A549 (cell line): ENCODE measurements at regions not wholly inside any gene's neighbourhood (a gene's known extent, or its start where the extent isn't known, plus 50 kb on each side); places are given as distances from the start of the nearest gene placed in this dataset.

Experiments
- ATAC-seq, 2 experiments: fragments of 200-7000 bp in 1 of 2; fragments of >200 bp in 1 of 2; cut with Nextera tagmentation in 1 of 2; cut with Tn5 transposase in 1 of 2; 3 replicates each; pipeline versions ENCODE4 v1.8.0 to v1.9.1; 2018 to 2020; ENCODE audit warnings: mild to moderate bottlenecking in 1 of 2, moderate library complexity in 1 of 2
- CTCF ChIA-PET: fragments of 300-600 bp; sonication (Branson Sonifier 250); formaldehyde crosslinking; extraction: SDS; loops from one replicate; lab custom pipeline; 2021; ENCODE audit warnings: antibody characterized with exemption, inconsistent platforms; lab: Yijun Ruan, JAX
- POLR2A ChIA-PET: fragments of 350-600 bp; formaldehyde crosslinking; extraction: SDS; loops from one replicate; lab custom pipeline; 2021; ENCODE audit warnings: antibody characterized with exemption, inconsistent platforms; lab: Yijun Ruan, JAX
- DNase-seq, 2 experiments: peaks; one replicate each; pipeline versions ENCODE4 v3.0.0 to v3.0.0-alpha.2; 2011 to 2016; ENCODE audit warnings: low read depth in 1 of 2, low spot score in 1 of 2
- FAIRE-seq: peaks from 2 replicates; lab custom pipeline; 2011; peaks lifted over from hg19 to GRCh38; lab: Jason Lieb, UNC
- H3K27ac ChIP-seq, 2 experiments: fragments of >200 bp; sonication (Bioruptor Twin); formaldehyde crosslinking; 3 replicates each; pipeline ENCODE4 v1.5.1; 2016 to 2017
- H3K4me1 ChIP-seq: fragments of >200 bp; sonication (Bioruptor Twin); formaldehyde crosslinking; 3 replicates; pipeline ENCODE4 v1.6.1; 2016
- H3K4me2 ChIP-seq: fragments of >200 bp; sonication (Bioruptor Twin); formaldehyde crosslinking; 3 replicates; pipeline ENCODE4 v1.6.1; 2016
- H3K4me3 ChIP-seq: fragments of >200 bp; sonication (Bioruptor Twin); formaldehyde crosslinking; 3 replicates; pipeline ENCODE4 v1.5.1; 2016
- H3K9me3 ChIP-seq: fragments of >200 bp; sonication (Bioruptor Twin); formaldehyde crosslinking; 3 replicates; pipeline ENCODE4 v1.6.1; 2016
- CHD2 ChIP-seq: fragments of 150-350 bp; IDR thresholded peaks from 2 replicates; pipeline ENCODE4 v1.6.1; 2014; ENCODE audit warnings: low read length; ENCODE audit not compliant: partially characterized antibody
- CHD4 ChIP-seq: fragments of 200-600 bp; sonication (generic); IDR thresholded peaks from 2 replicates; pipeline ENCODE4 v1.6.1; 2016; ENCODE audit warnings: antibody characterized with exemption, mild to moderate bottlenecking, borderline replicate concordance
- EP300 ChIP-seq, 2 experiments: fragments of >200 bp; sonication (Bioruptor Twin); formaldehyde crosslinking; IDR thresholded peaks; 2 replicates in 1 of 2; 3 replicates in 1 of 2; pipeline ENCODE4 v1.6.1; 2016 to 2017
- FOSL2 ChIP-seq, 2 experiments: fragments of 450-650 bp in 1 of 2; fragments of >200 bp in 1 of 2; sonication (Bioruptor Twin) in 1 of 2; formaldehyde crosslinking; IDR thresholded peaks; 2 replicates each; pipeline versions ENCODE4 v1.5.0 to v1.6.1; 2016 to 2020; ENCODE audit warnings: mild to moderate bottlenecking in 1 of 2, moderate library complexity in 1 of 2
- MAZ ChIP-seq: fragments of 150-350 bp; IDR thresholded peaks from 2 replicates; pipeline ENCODE4 v1.6.1; 2014; ENCODE audit warnings: antibody characterized with exemption, low read depth, low read length, borderline replicate concordance
- NPAS2 ChIP-seq: fragments of 250-450 bp; sonication (Bioruptor Pico); IDR thresholded peaks from 2 replicates; pipeline ENCODE4 v1.8.0; 2022; ENCODE audit warnings: mild to moderate bottlenecking, moderate library complexity, borderline replicate concordance
- PHF8 ChIP-seq: fragments of 200-600 bp; sonication (generic); IDR thresholded peaks from 2 replicates; pipeline ENCODE4 v1.6.1; 2016; ENCODE audit warnings: low read depth, mild to moderate bottlenecking, antibody characterized with exemption, moderate library complexity, borderline replicate concordance
- RAD21 ChIP-seq, 2 experiments: fragments of >200 bp in 1 of 2; sonication (Bioruptor Twin) in 1 of 2; formaldehyde crosslinking in 1 of 2; IDR thresholded peaks in 1 of 2; conservative IDR thresholded peaks in 1 of 2; 2 replicates in 1 of 2; 3 replicates in 1 of 2; pipeline ENCODE4 v1.6.1; 2012 to 2018; ENCODE audit warnings: inconsistent platforms in 1 of 2
- RARB ChIP-seq: fragments of 250-450 bp; sonication (Bioruptor Pico); IDR thresholded peaks from 2 replicates; pipeline ENCODE4 v1.8.0; 2021; ENCODE audit warnings: mild to moderate bottlenecking, moderate library complexity
- SREBF2 ChIP-seq: fragments of 450-650 bp; IDR thresholded peaks from 2 replicates; pipeline ENCODE4 v1.6.1; 2014; ENCODE audit warnings: mild to moderate bottlenecking, moderate library complexity
- TFCP2L1 ChIP-seq: fragments of 250-450 bp; sonication (Bioruptor Pico); IDR thresholded peaks from 2 replicates; pipeline ENCODE4 v1.5.0; 2021; ENCODE audit warnings: mild to moderate bottlenecking
- TP53 ChIP-seq: fragments of 250-450 bp; sonication (Bioruptor Pico); IDR thresholded peaks from 2 replicates; pipeline ENCODE4 v1.5.0; 2021; ENCODE audit warnings: mild to moderate bottlenecking, moderate library complexity
- ZFP36 ChIP-seq: fragments of 450-650 bp; IDR thresholded peaks from 2 replicates; pipeline ENCODE4 v1.6.1; 2014; ENCODE audit warnings: borderline replicate concordance; ENCODE audit not compliant: partially characterized antibody
- whole genome bisulfite sequencing: methylation state at CpG from one replicate; pipeline ENCODE4 v1.1.6; 2017; ENCODE audit errors: missing lambda C conversion rate; 5-methylcytosine and 5-hydroxymethylcytosine counted together
- TF ChIP-seq, protein P1 (sequence below): fragments of 200-600 bp; sonication (generic); IDR thresholded peaks from 2 replicates; pipeline ENCODE4 v1.6.1; 2016; ENCODE audit warnings: antibody characterized with exemption, mild to moderate bottlenecking, moderate library complexity
- TF ChIP-seq, protein P2 (sequence below): fragments of 150-350 bp; IDR thresholded peaks from 2 replicates; pipeline ENCODE4 v1.6.1; 2014; ENCODE audit warnings: low read depth, mild to moderate bottlenecking, low read length
- TF ChIP-seq, protein P3 (sequence below): fragments of >200 bp; sonication (Bioruptor Twin); formaldehyde crosslinking; IDR thresholded peaks from 3 replicates; pipeline ENCODE4 v1.5.1; 2016

DNA sequence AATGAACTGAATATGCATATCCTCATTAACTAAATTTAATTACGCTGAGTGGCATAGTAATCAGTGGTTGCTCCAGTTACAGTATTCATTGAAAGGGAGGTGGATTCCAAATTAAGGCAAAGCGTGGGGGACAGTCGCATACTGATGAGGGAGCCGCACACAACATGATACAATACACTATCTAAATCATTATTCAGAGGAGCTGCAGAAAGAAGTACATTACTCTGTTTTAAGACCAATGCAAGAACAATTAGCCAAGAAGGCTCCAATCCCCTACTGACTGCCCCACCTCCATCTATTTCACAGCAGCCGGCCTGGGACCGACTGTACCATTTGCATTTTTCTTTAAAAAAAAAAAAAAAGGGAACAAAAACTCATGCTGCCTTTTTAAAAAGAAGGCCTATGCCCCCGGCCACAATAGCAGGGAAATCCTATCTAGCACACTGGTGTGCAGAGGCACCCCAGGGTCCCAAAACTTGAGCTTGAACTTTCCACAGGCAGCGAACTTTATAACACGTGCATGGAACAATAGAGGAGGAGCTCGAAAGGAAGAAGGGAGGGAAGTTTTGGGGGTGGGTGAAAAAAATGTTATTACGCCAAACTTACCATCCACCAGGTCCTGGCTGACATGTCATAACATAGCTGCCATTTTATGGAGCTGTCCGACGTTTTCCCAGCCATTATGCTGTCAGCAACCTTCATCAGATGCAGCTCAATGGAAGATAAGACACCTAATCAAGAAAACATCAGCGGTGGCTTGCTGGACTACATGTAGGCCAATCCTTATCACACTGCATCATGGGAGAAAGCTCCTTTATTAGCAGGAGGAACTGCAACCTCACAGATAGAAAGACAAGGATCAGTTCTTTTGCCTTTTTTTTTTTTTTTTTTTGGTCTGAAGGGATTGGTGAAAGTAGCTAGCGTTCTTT lies 161.6 kb downstream of the ZDHHC21 start (continued):
- TF ChIP-seq, protein P1, sequence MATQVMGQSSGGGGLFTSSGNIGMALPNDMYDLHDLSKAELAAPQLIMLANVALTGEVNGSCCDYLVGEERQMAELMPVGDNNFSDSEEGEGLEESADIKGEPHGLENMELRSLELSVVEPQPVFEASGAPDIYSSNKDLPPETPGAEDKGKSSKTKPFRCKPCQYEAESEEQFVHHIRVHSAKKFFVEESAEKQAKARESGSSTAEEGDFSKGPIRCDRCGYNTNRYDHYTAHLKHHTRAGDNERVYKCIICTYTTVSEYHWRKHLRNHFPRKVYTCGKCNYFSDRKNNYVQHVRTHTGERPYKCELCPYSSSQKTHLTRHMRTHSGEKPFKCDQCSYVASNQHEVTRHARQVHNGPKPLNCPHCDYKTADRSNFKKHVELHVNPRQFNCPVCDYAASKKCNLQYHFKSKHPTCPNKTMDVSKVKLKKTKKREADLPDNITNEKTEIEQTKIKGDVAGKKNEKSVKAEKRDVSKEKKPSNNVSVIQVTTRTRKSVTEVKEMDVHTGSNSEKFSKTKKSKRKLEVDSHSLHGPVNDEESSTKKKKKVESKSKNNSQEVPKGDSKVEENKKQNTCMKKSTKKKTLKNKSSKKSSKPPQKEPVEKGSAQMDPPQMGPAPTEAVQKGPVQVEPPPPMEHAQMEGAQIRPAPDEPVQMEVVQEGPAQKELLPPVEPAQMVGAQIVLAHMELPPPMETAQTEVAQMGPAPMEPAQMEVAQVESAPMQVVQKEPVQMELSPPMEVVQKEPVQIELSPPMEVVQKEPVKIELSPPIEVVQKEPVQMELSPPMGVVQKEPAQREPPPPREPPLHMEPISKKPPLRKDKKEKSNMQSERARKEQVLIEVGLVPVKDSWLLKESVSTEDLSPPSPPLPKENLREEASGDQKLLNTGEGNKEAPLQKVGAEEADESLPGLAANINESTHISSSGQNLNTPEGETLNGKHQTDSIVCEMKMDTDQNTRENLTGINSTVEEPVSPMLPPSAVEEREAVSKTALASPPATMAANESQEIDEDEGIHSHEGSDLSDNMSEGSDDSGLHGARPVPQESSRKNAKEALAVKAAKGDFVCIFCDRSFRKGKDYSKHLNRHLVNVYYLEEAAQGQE, result no peak
- no peak for TF ChIP-seq CHD2

DNA sequence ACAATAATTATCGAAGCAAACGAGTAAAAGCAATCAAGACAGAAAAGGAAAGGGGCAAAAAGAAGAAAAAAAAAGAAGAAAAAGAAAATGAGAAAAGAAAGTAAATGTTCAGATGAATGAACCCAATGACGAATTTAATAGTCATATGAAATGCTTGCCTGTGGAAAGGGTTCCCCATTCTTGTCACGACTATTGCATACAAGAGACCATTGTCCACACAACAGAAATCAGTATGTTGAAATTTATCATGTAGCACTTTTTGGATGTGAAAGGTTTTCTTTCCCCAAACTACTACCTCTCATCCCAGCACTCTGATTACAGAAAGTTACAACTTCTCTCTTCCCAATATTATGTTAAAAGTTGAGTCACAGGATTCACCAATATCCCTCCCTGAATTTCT lies 162.4 kb downstream of the ZDHHC21 start:
- no peak for ATAC-seq
- TF ChIP-seq PHF8 (no peak), TFCP2L1 (CRISPR knock-in tag) (no peak), CHD4 (no peak)
- TF ChIP-seq, protein P1, result no peak
- TF ChIP-seq, protein P2, sequence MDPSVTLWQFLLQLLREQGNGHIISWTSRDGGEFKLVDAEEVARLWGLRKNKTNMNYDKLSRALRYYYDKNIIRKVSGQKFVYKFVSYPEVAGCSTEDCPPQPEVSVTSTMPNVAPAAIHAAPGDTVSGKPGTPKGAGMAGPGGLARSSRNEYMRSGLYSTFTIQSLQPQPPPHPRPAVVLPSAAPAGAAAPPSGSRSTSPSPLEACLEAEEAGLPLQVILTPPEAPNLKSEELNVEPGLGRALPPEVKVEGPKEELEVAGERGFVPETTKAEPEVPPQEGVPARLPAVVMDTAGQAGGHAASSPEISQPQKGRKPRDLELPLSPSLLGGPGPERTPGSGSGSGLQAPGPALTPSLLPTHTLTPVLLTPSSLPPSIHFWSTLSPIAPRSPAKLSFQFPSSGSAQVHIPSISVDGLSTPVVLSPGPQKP, result no peak
- TF ChIP-seq, all 56 proteins: peak for 0
- ChIA-PET POLR2A (no interaction called here), CTCF (no interaction called here)
- Histone ChIP-seq H3K27ac (no peak overlapping the region), H3K4me2 (no peak overlapping the region), H3K4me3 (no peak overlapping the region), H3K4me1 (peaks cover 17% of the 10 kb centered on the region), H3K9me3 (no peaks in the 10 kb centered on the region)
- WGBS, result 70% methylated on average over 4 of the region's 4 CpGs
- DNase-seq (no peak), FAIRE-seq (no peak)

DNA sequence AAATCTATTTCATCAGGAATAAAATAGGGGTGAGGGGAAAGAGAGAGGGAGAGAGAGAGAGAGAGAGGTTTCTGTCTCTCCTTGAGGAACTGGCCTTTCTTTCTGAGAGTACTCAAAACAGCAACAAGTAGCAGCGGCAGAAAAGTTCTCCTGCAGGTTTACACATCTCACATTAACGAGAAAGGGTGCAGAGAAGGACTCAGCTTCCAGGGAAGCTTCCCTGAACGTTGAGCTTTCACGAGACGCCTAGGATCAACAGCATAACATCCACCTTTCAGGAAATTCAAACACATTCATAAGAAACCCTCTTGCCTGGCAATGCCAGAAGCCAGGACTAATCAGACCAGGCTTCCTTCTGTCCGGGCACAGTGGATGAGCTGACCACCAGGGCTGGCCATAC lies 162.9 kb downstream of the ZDHHC21 start:
- no peak for DNase-seq
- no peaks in the 10 kb centered on the region for H3K9me3 ChIP-seq
- TF ChIP-seq TFCP2L1 (CRISPR knock-in tag), result no peak
- no peak for TF ChIP-seq PHF8
- TF ChIP-seq, protein P2, result no peak
- TF ChIP-seq MAZ, result no peak
- TF ChIP-seq SREBF2, result no peak
- TF ChIP-seq RARB, result no peak
- TF ChIP-seq EP300 (IDR thresholded peaks at IDR 0.05), result no peak
- TF ChIP-seq ZFP36, result no peak
- TF ChIP-seq, protein P3, sequence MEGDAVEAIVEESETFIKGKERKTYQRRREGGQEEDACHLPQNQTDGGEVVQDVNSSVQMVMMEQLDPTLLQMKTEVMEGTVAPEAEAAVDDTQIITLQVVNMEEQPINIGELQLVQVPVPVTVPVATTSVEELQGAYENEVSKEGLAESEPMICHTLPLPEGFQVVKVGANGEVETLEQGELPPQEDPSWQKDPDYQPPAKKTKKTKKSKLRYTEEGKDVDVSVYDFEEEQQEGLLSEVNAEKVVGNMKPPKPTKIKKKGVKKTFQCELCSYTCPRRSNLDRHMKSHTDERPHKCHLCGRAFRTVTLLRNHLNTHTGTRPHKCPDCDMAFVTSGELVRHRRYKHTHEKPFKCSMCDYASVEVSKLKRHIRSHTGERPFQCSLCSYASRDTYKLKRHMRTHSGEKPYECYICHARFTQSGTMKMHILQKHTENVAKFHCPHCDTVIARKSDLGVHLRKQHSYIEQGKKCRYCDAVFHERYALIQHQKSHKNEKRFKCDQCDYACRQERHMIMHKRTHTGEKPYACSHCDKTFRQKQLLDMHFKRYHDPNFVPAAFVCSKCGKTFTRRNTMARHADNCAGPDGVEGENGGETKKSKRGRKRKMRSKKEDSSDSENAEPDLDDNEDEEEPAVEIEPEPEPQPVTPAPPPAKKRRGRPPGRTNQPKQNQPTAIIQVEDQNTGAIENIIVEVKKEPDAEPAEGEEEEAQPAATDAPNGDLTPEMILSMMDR, result no peak
- TF ChIP-seq FOSL2 (IDR thresholded peaks at IDR 0.05), result no peak
- TF ChIP-seq FOSL2 (CRISPR knock-in tag; IDR thresholded peaks at IDR 0.05), result no peak
- TF ChIP-seq TP53 (CRISPR knock-in tag), result no peak
- TF ChIP-seq NPAS2, result no peak
- no peak for TF ChIP-seq RAD21 (conservative IDR thresholded peaks at IDR 0.05 in 1 of 2, IDR thresholded peaks at IDR 0.05 in 1 of 2)
- TF ChIP-seq, all 56 proteins: peak for 0
- no peak for ATAC-seq
- no peak overlapping the region for H3K4me2 ChIP-seq
- ChIA-PET POLR2A (no interaction called here), CTCF (no interaction called here)
- 46% methylated on average over 6 of the region's 6 CpGs for WGBS
- no peak for FAIRE-seq
- peaks cover 17% of the 10 kb centered on the region for H3K4me1 ChIP-seq
- no peak overlapping the region for H3K4me3 ChIP-seq
- no peak overlapping the region for H3K27ac ChIP-seq
